ENCODE measurements at regions not wholly inside any gene's neighbourhood (a gene's known extent, or its start where the extent isn't known, plus 50 kb on each side); places are given as distances from the start of the nearest gene placed in this dataset.

GRCh38 chr5:165714598-165714997 lies 2209.2 kb downstream of the MAT2B start:
- H2AFZ ChIP-seq (ENCODE audit: control insufficient read depth, low read length): no peak overlapping the region
- DNase-seq (ENCODE audit: low read depth, low spot score) (no peak), FAIRE-seq (no peak)
- dilution Hi-C loops (cut with MboI; ENCODE audit: extremely low pct_ligation_motif_present, low sequenced_read_pairs): no loop called here
- no peaks in the 10 kb centered on the region for H3K4me1 ChIP-seq (ENCODE audit: control insufficient read depth, extremely low read depth, insufficient read depth, low read length)
- H3K27me3 ChIP-seq (ENCODE audit: control insufficient read depth, extremely low read depth, insufficient read depth, low read length): no peaks in the 10 kb centered on the region
- H3K9me1 ChIP-seq (ENCODE audit: control insufficient read depth, extremely low read depth, insufficient read depth, low read length): no peaks in the 10 kb centered on the region
- H3K4me2 ChIP-seq (ENCODE audit: control insufficient read depth, extremely low read depth, insufficient read depth, low read depth, low read length): no peak overlapping the region
- H3K79me2 ChIP-seq (ENCODE audit: control insufficient read depth, insufficient read depth, low read length): no peaks in the 10 kb centered on the region
- no peak for TF ChIP-seq CTCF (optimal IDR thresholded peaks at IDR 0.05 in 1 of 3, IDR thresholded peaks at IDR 0.05 in 1 of 3, conservative IDR thresholded peaks at IDR 0.05 in 1 of 3; ENCODE audit: extremely low read depth in 1 of 3, insufficient read depth in 2 of 3, low read length in 3 of 3)
- no peak for TF ChIP-seq EZH2 (IDR thresholded peaks at IDR 0.05; ENCODE audit: low read length)
- H3K9me3 ChIP-seq (ENCODE audit: control insufficient read depth, low read depth, low read length): no peaks in the 10 kb centered on the region
- H3K9ac ChIP-seq (ENCODE audit: control insufficient read depth, extremely low read depth, insufficient read depth, low read length): no peak overlapping the region
- H4K20me1 ChIP-seq (ENCODE audit: control insufficient read depth, extremely low read depth, insufficient read depth, low read length): no peaks in the 10 kb centered on the region
- no peak overlapping the region for H3K27ac ChIP-seq (ENCODE audit: control insufficient read depth, insufficient read depth, low read length)
- no peaks in the 10 kb centered on the region for H3K36me3 ChIP-seq (ENCODE audit: control insufficient read depth in 2 of 2, extremely low read depth in 1 of 2, insufficient read depth in 2 of 2, low read length in 2 of 2)
- no peak overlapping the region for H3K4me3 ChIP-seq (ENCODE audit: control insufficient read depth in 2 of 3, extremely low read depth in 1 of 3, insufficient read depth in 2 of 3, low read depth in 1 of 3, low read length in 3 of 3)

GRCh38 chr5:165720901-165721300 lies 2215.5 kb downstream of the MAT2B start:
- Histone ChIP-seq H3K4me3 (ENCODE audit: control insufficient read depth in 2 of 3, extremely low read depth in 1 of 3, insufficient read depth in 2 of 3, low read depth in 1 of 3, low read length in 3 of 3) (no peak overlapping the region), H3K9me3 (ENCODE audit: control insufficient read depth, low read depth, low read length) (no peaks in the 10 kb centered on the region), H3K27me3 (ENCODE audit: control insufficient read depth, extremely low read depth, insufficient read depth, low read length) (no peaks in the 10 kb centered on the region), H3K9me1 (ENCODE audit: control insufficient read depth, extremely low read depth, insufficient read depth, low read length) (no peaks in the 10 kb centered on the region), H3K4me2 (ENCODE audit: control insufficient read depth, extremely low read depth, insufficient read depth, low read depth, low read length) (no peak overlapping the region), H3K36me3 (ENCODE audit: control insufficient read depth in 2 of 2, extremely low read depth in 1 of 2, insufficient read depth in 2 of 2, low read length in 2 of 2) (no peaks in the 10 kb centered on the region), H4K20me1 (ENCODE audit: control insufficient read depth, extremely low read depth, insufficient read depth, low read length) (no peaks in the 10 kb centered on the region), H2AFZ (ENCODE audit: control insufficient read depth, low read length) (no peak overlapping the region), H3K79me2 (ENCODE audit: control insufficient read depth, insufficient read depth, low read length) (no peaks in the 10 kb centered on the region), H3K27ac (ENCODE audit: control insufficient read depth, insufficient read depth, low read length) (no peak overlapping the region), H3K9ac (ENCODE audit: control insufficient read depth, extremely low read depth, insufficient read depth, low read length) (no peak overlapping the region), H3K4me1 (ENCODE audit: control insufficient read depth, extremely low read depth, insufficient read depth, low read length) (no peaks in the 10 kb centered on the region)
- dilution Hi-C loops (cut with MboI; ENCODE audit: extremely low pct_ligation_motif_present, low sequenced_read_pairs): no loop called here
- DNase-seq (ENCODE audit: low read depth, low spot score) (no peak), FAIRE-seq (no peak)
- no peak for TF ChIP-seq CTCF (optimal IDR thresholded peaks at IDR 0.05 in 1 of 3, IDR thresholded peaks at IDR 0.05 in 1 of 3, conservative IDR thresholded peaks at IDR 0.05 in 1 of 3; ENCODE audit: extremely low read depth in 1 of 3, insufficient read depth in 2 of 3, low read length in 3 of 3)
- TF ChIP-seq EZH2 (IDR thresholded peaks at IDR 0.05; ENCODE audit: low read length): no peak

Measured in keratinocyte (primary cell).